NCI-H187 (cell line): ENCODE measurements at regions not wholly inside any gene's neighbourhood (a gene's known extent, or its start where the extent isn't known, plus 50 kb on each side); places are given as distances from the start of the nearest gene placed in this dataset.

Source experiments
- DNase-seq, 2 experiments: peaks; one replicate each; lab custom pipeline; 2025; lab: John Stamatoyannopoulos, UW

- DNase-seq, result no peak
Observed at GRCh38 chr18:30350263-30350662, 692.3 kb downstream of the DSC3 start.

DNA sequence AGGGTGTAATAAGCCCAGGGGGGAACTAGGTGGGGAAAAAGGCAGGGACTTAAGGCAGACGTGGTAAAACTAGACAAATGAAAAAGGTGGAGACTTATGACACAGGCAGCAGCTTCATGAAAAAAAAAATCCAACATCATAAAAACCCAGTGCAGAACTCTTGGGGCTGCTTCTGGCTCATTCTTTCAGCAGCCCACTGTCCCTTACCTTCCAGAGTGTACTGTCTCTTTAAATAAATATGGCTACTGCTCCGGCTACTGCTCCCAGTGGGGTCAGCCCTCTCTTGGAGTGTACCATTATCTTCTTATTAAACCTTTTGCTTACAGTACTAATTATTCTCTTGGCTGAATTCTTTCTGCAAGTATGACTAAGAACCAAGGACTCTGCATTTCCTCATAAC lies 699.5 kb downstream of the DSC3 start:
- DNase-seq, result no peak

GRCh38 chr18:30342675-30343074 lies 699.9 kb downstream of the DSC3 start:
- DNase-seq, result no peak

GRCh38 chr18:30334781-30335180 lies 707.8 kb downstream of the DSC3 start:
- DNase-seq, result no peak

DNA sequence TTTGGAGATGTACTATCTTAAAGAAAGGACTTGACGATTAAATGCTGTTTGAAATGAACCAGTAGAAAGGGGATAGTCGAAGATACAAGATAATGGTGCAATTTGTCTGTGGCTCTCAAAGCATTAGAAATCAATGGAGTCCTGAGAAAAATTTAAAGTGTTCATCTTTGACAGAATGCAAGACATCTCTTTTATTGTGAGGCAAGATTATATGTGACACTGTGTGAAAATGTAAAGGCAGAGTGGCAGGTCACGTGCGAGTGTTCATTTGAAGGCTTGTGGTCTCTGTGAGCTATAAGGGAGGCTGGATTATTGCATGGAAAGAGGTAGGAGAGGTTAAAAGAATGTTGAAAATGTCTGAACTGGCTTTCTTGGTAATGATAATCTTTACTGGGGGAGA lies 709.2 kb downstream of the DSC3 start:
- no peak for DNase-seq

DNA sequence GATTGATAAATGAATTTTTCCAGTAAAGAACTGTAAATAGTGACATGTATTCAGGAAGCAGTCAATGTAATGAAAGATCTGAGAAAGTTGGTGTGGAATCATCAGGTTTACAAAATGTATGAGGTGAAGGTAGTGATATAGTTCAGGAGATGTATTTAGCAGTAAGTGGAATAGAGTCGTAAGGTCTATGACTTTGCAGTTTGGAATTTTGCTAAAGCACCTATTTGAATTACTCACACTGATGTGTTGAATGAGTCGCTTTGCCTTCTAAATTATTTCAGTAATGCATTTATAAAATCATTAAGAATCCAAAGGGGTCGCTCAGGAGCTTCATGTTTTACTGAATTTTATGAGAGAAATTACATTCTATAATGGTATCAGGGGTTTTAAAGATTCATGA lies 713.7 kb downstream of the DSC3 start:
- no peak for DNase-seq

DNA sequence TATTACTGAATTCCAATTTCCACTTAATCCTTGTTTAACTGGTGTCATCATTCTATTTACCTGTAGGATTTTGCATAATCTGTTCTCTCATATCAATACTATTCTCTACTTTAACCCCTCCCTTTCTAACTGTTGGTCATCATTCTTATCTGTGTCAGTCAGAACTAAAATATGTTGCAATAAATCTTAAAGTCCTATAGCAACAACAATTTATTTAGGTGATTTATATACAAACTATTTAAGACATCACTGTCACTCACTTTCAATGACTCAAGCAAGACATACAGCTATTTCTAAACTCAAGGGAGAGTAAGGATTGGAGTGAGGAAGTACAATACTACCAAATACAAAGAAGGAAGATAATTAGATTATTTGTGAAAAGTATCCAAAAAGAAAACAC lies 740.4 kb downstream of the DSC3 start:
- DNase-seq, result no peak

- DNase-seq, result no peak
Observed at GRCh38 chr18:30298769-30299168, 743.8 kb downstream of the DSC3 start.

- no peak for DNase-seq
Observed at GRCh38 chr18:30288662-30289414, 753.7 kb downstream of the DSC3 start.

DNA sequence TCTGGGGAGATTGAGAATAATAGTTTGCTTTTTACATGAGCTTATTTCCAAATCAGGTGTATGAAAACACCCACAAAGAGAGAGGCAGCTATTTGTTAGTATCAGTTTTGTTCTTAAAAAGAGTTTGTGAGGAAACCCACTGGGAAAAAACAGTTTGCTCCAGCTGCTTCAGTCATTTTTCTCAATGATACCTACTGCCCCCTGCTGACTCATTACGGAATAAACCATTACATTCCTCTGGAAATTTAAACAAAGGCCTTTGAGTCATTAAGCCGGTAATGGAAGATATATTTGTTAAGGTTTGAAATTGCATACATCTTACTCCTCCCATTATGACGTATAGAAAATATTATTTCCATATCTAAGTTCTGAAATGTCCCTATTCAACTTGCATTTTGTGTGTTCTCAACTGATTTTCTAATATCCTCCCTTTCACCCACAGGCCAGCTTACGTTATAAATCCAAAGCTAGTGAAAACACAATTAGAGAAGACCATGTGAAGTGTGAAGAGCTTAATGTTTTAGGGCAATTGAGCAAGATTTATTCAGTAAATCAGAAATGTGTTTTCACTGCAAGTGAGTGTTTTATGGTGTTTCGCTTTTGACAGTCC lies 761.6 kb downstream of the DSC3 start:
- DNase-seq, result peak; percentile 7

GRCh38 chr18:30280186-30280585 lies 762.4 kb downstream of the DSC3 start:
- DNase-seq, result no peak

DNA sequence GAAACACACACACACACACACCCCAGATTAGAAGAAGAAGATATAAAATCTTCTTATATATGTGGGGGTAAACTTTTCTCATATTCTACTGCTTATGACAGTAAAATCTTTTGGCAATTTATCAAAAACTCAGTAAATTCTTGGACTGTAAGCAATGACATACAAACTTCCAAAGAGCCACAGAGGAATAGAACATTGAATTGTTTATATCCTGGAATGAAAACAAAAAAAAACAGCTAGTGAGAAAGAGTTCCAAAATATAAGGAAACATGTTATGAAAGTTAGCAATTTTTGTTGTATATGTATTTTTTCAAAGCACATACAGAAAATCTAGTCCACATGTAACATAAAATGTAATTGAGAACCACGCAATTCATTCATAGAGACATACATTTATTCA lies 764.9 kb downstream of the DSC3 start:
- DNase-seq, result no peak

GRCh38 chr18:30271716-30272115 lies 770.8 kb downstream of the DSC3 start:
- no peak for DNase-seq

GRCh38 chr18:30265190-30265589 lies 777.4 kb downstream of the DSC3 start:
- DNase-seq, result no peak

GRCh38 chr18:30254331-30254730 lies 788.2 kb downstream of the DSC3 start:
- DNase-seq, result no peak

DNA sequence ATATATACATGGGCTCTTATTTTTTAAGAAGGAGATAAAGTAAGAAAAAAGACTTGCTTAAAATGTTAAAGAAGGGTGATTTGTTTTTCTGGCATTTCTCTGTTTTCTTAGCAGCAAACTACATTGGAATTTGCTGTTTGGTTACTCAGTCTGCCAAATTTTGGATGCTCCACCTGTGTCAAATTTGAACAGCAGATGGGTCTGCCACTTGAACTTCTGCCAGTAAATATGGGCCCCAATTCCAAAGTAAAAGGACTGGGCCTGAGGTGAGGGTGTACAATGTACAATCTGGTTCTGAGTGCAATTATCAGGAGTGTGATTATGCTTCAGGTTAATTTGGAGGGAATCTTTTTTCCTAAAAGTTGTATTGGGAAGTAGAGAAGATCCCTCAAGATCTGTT lies 794.5 kb downstream of the DSC3 start:
- DNase-seq, result no peak

- no peak for DNase-seq
Observed at GRCh38 chr18:30245766-30246455, 796.6 kb downstream of the DSC3 start.

GRCh38 chr18:30234755-30235154 lies 807.8 kb downstream of the DSC3 start:
- no peak for DNase-seq

GRCh38 chr18:30211112-30211511 lies 831.4 kb downstream of the DSC3 start:
- DNase-seq, result no peak

DNA sequence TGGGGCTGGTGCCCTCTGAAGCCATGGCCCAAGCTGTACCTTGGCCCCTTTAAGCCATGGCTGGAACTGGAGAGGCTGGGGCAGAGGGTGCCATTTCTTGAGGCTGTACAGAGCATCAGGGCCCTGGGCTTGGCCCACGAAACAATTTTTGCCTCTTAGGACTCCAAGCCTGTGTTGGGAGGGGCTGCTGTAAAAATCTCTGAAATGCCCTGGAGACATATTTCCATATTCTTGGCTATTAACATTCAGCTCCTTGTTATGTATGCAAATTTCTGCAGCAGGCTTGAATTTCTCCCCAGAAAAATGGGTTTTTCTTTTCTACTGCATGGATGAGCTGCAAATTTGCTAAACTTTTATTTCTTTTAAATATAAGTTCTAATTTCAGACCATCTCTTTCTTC lies 834.0 kb downstream of the DSC3 start:
- DNase-seq, result no peak

GRCh38 chr18:30192216-30192615 lies 850.3 kb downstream of the DSC3 start:
- no peak for DNase-seq

DNA sequence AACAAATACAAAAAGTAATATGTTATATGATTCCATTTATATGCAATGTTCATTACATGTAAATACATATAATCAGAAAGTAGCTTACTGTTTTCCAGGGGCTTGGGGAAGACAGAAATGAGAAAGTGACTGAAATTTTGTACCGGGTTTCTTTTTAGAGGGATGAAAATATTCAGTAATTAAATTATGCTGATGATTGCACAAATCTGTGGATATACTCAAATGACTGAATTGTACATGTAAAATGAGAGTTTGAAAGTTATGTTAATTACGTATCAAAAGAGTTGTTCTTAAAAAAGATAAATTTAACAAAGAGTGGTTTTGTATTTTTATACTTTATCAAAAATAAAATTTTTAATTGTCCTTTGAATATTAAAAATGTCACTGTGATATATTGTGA lies 856.3 kb downstream of the DSC3 start:
- no peak for DNase-seq

DNA sequence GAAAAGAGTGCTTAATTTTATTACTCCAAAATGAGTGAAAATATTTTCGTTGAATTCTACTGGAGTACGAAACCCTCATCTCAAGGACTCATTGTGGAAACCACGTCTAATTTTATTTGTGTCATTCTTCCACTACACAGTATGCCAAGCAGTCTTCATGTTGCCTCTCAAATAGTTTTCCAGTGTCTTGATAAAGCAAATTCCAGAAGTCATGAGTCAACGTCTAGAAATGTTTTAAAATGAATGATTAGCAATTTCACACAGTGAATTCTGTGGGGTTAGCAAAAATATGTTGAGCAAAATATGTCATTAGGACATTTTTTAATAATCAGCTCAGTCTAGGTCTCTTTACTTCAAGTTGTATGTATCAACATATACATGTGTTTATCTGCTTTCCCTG lies 865.5 kb downstream of the DSC3 start:
- DNase-seq, result no peak
